Gastrocnemius medialis (tissue), 4 donors: ENCODE measurements at regions not wholly inside any gene's neighbourhood (a gene's known extent, or its start where the extent isn't known, plus 50 kb on each side); places are given as distances from the start of the nearest gene placed in this dataset.

ENCODE experiments used
- ATAC-seq, 2 donors: fragments of 150-250 bp; one replicate each; pipeline ENCODE4 v1.9.1; 2016
- DNase-seq, 2 donors: peaks; one replicate each; pipeline ENCODE4 v3.0.0-alpha.2; 2019
- H3K27ac ChIP-seq, 4 donors: fragments of 200-600 bp; sonication (generic); 1 replicate in 1 of 4; 2 replicates in 3 of 4; pipeline ENCODE4 v1.5.1; 2016 to 2018; ENCODE audit warnings: mild to moderate bottlenecking in 2 of 4, moderate library complexity in 1 of 4
- H3K27me3 ChIP-seq, 3 donors: fragments of 200-600 bp; sonication (generic) in 2 of 3; 1 replicate in 1 of 3; 2 replicates in 2 of 3; pipeline versions ENCODE4 v1.5.1 to v1.6.0; 2016 to 2019; ENCODE audit warnings: mild to moderate bottlenecking in 1 of 3, moderate library complexity in 1 of 3
- H3K36me3 ChIP-seq, 2 donors: fragments of 200-600 bp; sonication (generic) in 1 of 2; one replicate each; pipeline ENCODE4 v1.5.1; 2017 to 2018
- H3K4me1 ChIP-seq, 2 donors: fragments of 200-600 bp; sonication (generic) in 1 of 2; one replicate each; pipeline ENCODE4 v1.5.1; 2016 to 2017; ENCODE audit warnings: mild to moderate bottlenecking in 2 of 2
- H3K4me3 ChIP-seq, 4 donors: fragments of 200-600 bp; sonication (generic) in 3 of 4; 1 replicate in 1 of 4; 2 replicates in 3 of 4; pipeline ENCODE4 v1.5.1; 2016 to 2019; ENCODE audit warnings: mild to moderate bottlenecking in 2 of 4
- H3K9me3 ChIP-seq, 3 donors: fragments of 200-600 bp; sonication (generic) in 2 of 3; 1 replicate in 1 of 3; 2 replicates in 2 of 3; pipeline ENCODE4 v1.5.1; 2016 to 2019
- CTCF ChIP-seq, 5 experiments: fragments of 450-650 bp in 3 of 5; fragments of 200-600 bp in 2 of 5; sonication (generic) in 2 of 5; IDR thresholded peaks in 4 of 5; conservative IDR thresholded peaks in 1 of 5; 1 replicate in 4 of 5; 2 replicates in 1 of 5; pipeline ENCODE4 v1.5.1; 2016 to 2019; ENCODE audit warnings: antibody characterized with exemption in 5 of 5, mild to moderate bottlenecking in 3 of 5, moderate library complexity in 3 of 5
- POLR2A ChIP-seq, 2 donors: fragments of 450-650 bp; IDR thresholded peaks; one replicate each; pipeline ENCODE4 v1.6.1; 2017; ENCODE audit warnings: antibody characterized with exemption in 2 of 2, mild to moderate bottlenecking in 2 of 2, moderate library complexity in 2 of 2
- in situ Hi-C, 4 donors: fragments of 200-750 bp; cut with MboI; loops; one replicate each; pipeline versions ENCODE4 v1.15.0 to v1.8.0; 2017; ENCODE audit warnings: low sequenced_read_pairs in 4 of 4
- intact Hi-C: fragments of 100-400 bp; cut with DNase I; formaldehyde crosslinking; loops from one replicate; pipeline ENCODE4 v1.15.1; 2023; ENCODE audit warnings: low total_unique reads

GRCh38 chr4:77501851-77502250 is 103.8 kb upstream of the CXCL13 start:
- in situ Hi-C loops = no loop called here
- ATAC-seq = no peak

GRCh38 chr4:77504407-77504806 is 101.2 kb upstream of the CXCL13 start:
- no peaks in the 10 kb centered on the region for H3K4me1 ChIP-seq
- intact Hi-C loops = no loop called here
- no peak overlapping the region for H3K4me3 ChIP-seq
- H3K9me3 ChIP-seq = no peaks in the 10 kb centered on the region
- TF ChIP-seq CTCF (IDR thresholded peaks at IDR 0.05 in 4 of 5, conservative IDR thresholded peaks at IDR 0.05 in 1 of 5) (no peak), POLR2A (IDR thresholded peaks at IDR 0.05) (no peak)
- no peak overlapping the region for H3K27ac ChIP-seq
- in situ Hi-C loops = no loop called here
- no peak for DNase-seq
- ATAC-seq = no peak
- no peaks in the 10 kb centered on the region for H3K27me3 ChIP-seq
- no peaks in the 10 kb centered on the region for H3K36me3 ChIP-seq

More at GRCh38 chr4:77501851-77502250, 103.8 kb upstream of the CXCL13 start:
- Histone ChIP-seq H3K4me1 (no peaks in the 10 kb centered on the region), H3K36me3 (no peaks in the 10 kb centered on the region), H3K9me3 (no peaks in the 10 kb centered on the region), H3K27me3 (no peaks in the 10 kb centered on the region), H3K27ac (no peak overlapping the region), H3K4me3 (no peak overlapping the region)
- intact Hi-C loops = no loop called here
- TF ChIP-seq POLR2A (IDR thresholded peaks at IDR 0.05) (no peak), CTCF (IDR thresholded peaks at IDR 0.05 in 4 of 5, conservative IDR thresholded peaks at IDR 0.05 in 1 of 5) (no peak)
- DNase-seq = no peak

GRCh38 chr4:77505275-77505957 is 100.2 kb upstream of the CXCL13 start:
- no peak for DNase-seq
- Histone ChIP-seq H3K27ac (no peak overlapping the region), H3K36me3 (no peaks in the 10 kb centered on the region), H3K27me3 (no peaks in the 10 kb centered on the region), H3K4me3 (no peak overlapping the region), H3K4me1 (no peaks in the 10 kb centered on the region), H3K9me3 (no peaks in the 10 kb centered on the region)
- intact Hi-C loops = no loop called here
- in situ Hi-C loops = no loop called here
- ATAC-seq = no peak
- no peak for TF ChIP-seq CTCF (IDR thresholded peaks at IDR 0.05 in 4 of 5, conservative IDR thresholded peaks at IDR 0.05 in 1 of 5)
- no peak for TF ChIP-seq POLR2A (IDR thresholded peaks at IDR 0.05)

- TF ChIP-seq CTCF (IDR thresholded peaks at IDR 0.05 in 4 of 5, conservative IDR thresholded peaks at IDR 0.05 in 1 of 5) (no peak), POLR2A (IDR thresholded peaks at IDR 0.05) (no peak)
- H3K4me3 ChIP-seq = no peak overlapping the region
- H3K9me3 ChIP-seq = no peaks in the 10 kb centered on the region
- ATAC-seq = no peak
- no peak for DNase-seq
- H3K36me3 ChIP-seq = no peaks in the 10 kb centered on the region
- in situ Hi-C loops (no loop called here), intact Hi-C loops (no loop called here)
- H3K27me3 ChIP-seq = no peaks in the 10 kb centered on the region
- H3K4me1 ChIP-seq = no peaks in the 10 kb centered on the region
- no peak overlapping the region for H3K27ac ChIP-seq
Observed at GRCh38 chr4:77505958-77506319, 99.7 kb upstream of the CXCL13 start.

- no peaks in the 10 kb centered on the region for H3K4me1 ChIP-seq
- DNase-seq (no peak), ATAC-seq (no peak)
- in situ Hi-C loops (no loop called here), intact Hi-C loops (no loop called here)
- no peak overlapping the region for H3K4me3 ChIP-seq
- no peaks in the 10 kb centered on the region for H3K36me3 ChIP-seq
- no peaks in the 10 kb centered on the region for H3K27me3 ChIP-seq
- TF ChIP-seq POLR2A (IDR thresholded peaks at IDR 0.05) (no peak), CTCF (IDR thresholded peaks at IDR 0.05 in 4 of 5, conservative IDR thresholded peaks at IDR 0.05 in 1 of 5) (no peak)
- H3K27ac ChIP-seq = no peak overlapping the region
- H3K9me3 ChIP-seq = no peaks in the 10 kb centered on the region
Observed at GRCh38 chr4:77510367-77510766, 95.3 kb upstream of the CXCL13 start.
